GM19023 (cell line): ENCODE measurements at regions not wholly inside any gene's neighbourhood (a gene's known extent, or its start where the extent isn't known, plus 50 kb on each side); places are given as distances from the start of the nearest gene placed in this dataset.
A peak's percentile ranks its signal among the peaks of the same experiment; 100 is the strongest.

Source experiments
- ATAC-seq: cut with Tn5 transposase; IDR thresholded peaks from one replicate; pipeline ENCODE4 v1.9.1; 2021; ENCODE audit warnings: mild to moderate bottlenecking, moderate library complexity; ENCODE audit not compliant: unreplicated experiment

- ATAC-seq, result no peak
Observed at GRCh38 chr18:76647322-76647721, 152.3 kb upstream of the ZNF516 start.

- ATAC-seq, result no peak
Observed at GRCh38 chr18:76644580-76644979, 149.5 kb upstream of the ZNF516 start.

GRCh38 chr18:76643996-76644395 lies 149.0 kb upstream of the ZNF516 start:
- ATAC-seq, result no peak

GRCh38 chr18:76643199-76643598 lies 148.2 kb upstream of the ZNF516 start:
- ATAC-seq, result no peak

- ATAC-seq, result no peak
Observed at GRCh38 chr18:76640438-76640837, 145.4 kb upstream of the ZNF516 start.

- no peak for ATAC-seq
Observed at GRCh38 chr18:76634564-76634963, 139.5 kb upstream of the ZNF516 start.

- no peak for ATAC-seq
Observed at GRCh38 chr18:76633588-76634269, 138.7 kb upstream of the ZNF516 start.

- no peak for ATAC-seq
Observed at GRCh38 chr18:76627444-76627843, 132.4 kb upstream of the ZNF516 start.

GRCh38 chr18:76626991-76627390 lies 131.9 kb upstream of the ZNF516 start:
- ATAC-seq, result no peak

GRCh38 chr18:76622651-76623050 lies 127.6 kb upstream of the ZNF516 start:
- no peak for ATAC-seq

- no peak for ATAC-seq
Observed at GRCh38 chr18:76621782-76622495, 126.9 kb upstream of the ZNF516 start.

GRCh38 chr18:76621226-76621625 lies 126.2 kb upstream of the ZNF516 start:
- no peak for ATAC-seq

- ATAC-seq, result peak; percentile 86
Observed at GRCh38 chr18:76620321-76621170, 125.5 kb upstream of the ZNF516 start.

- ATAC-seq, result peak; percentile 26
Observed at GRCh38 chr18:76619621-76620315, 124.7 kb upstream of the ZNF516 start.

GRCh38 chr18:76619261-76619620 lies 124.2 kb upstream of the ZNF516 start:
- ATAC-seq, result no peak

GRCh38 chr18:76618721-76619120 lies 123.7 kb upstream of the ZNF516 start:
- ATAC-seq, result no peak

- ATAC-seq, result no peak
Observed at GRCh38 chr18:76616373-76616772, 121.3 kb upstream of the ZNF516 start.

GRCh38 chr18:76615065-76615733 lies 120.2 kb upstream of the ZNF516 start:
- ATAC-seq, result no peak

GRCh38 chr18:76613755-76614120 lies 118.7 kb upstream of the ZNF516 start:
- ATAC-seq, result no peak

- ATAC-seq, result no peak
Observed at GRCh38 chr18:76613053-76613754, 118.2 kb upstream of the ZNF516 start.
